ENCODE measurements at regions not wholly inside any gene's neighbourhood (a gene's known extent, or its start where the extent isn't known, plus 50 kb on each side); places are given as distances from the start of the nearest gene placed in this dataset.
A peak's percentile ranks its signal among the peaks of the same experiment; 100 is the strongest.

- H3K27ac ChIP-seq, result no peak overlapping the region
- no peak overlapping the region for H3K4me3 ChIP-seq
- ATAC-seq (peak in 2 of 8 donors; percentile 16), DNase-seq (no peak)
- no peaks in the 10 kb centered on the region for H3K36me3 ChIP-seq
- H3K4me1 ChIP-seq, result peaks cover 0 to 55% (median 24%) of the 10 kb centered on the region in 9 donors
- H3K9me3 ChIP-seq, result no peaks in the 10 kb centered on the region
- TF ChIP-seq CTCF (IDR thresholded peaks at IDR 0.05), result no peak
- WGBS, 2 donors, result 42 to 65% methylated on average over 6 to 8 of the region's 8 CpGs
- H3K27me3 ChIP-seq, result peaks cover 0 to 21% (median 0%) of the 10 kb centered on the region in 7 donors
- intact Hi-C loops (cut with DNase I), result loop anchor here in 1 of 10 donors (1.0 kb wide), 1 partner anchor 20 kb away; no protein-coding TSS in a partner anchor
These were observed 146.7 kb downstream of the PJA1 start for GRCh38 chrX:69018416-69019072.

DNA sequence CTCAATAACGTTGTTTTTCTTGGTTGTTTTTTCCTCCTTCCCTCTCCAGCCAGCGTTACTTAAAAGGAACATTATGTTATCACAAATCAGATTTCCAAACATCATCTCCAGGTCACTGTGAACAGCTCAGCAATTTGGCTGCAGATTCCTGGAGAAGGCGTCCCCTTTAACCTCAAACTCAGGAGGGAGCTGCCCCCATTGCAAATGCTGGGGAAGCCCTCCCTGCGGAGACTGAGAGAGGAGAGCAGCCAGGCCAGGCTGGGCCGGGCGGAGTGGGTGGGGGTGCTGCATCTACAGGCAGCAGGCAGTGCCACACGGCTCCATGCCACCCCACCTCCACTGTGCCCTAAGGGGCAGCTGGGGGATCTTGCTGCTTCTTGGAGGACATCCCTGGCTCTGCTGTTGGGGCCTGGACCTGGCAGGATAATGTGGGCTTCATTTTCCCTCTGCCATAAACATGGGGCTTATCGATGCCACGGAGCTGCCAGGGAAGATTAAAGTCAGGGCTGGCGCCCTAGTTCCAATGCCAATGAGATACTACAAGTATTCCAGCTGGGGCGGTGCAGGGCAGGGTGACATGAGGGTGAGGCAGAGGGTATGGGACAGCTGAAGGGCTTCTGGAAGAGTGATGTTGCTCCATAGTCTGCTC lies 148.8 kb downstream of the PJA1 start:
- peaks cover 0 to 54% (median 24%) of the 10 kb centered on the region in 9 donors for H3K4me1 ChIP-seq
- ATAC-seq (peak; percentile 65 to 92 (median 79)), DNase-seq (peak in 1 of 2 donors; percentile 28)
- H3K27ac ChIP-seq, result peak overlapping the region in 6 of 10 donors; percentile 34 to 42 (median 36)
- H3K4me3 ChIP-seq, result no peak overlapping the region
- no peak for TF ChIP-seq CTCF (IDR thresholded peaks at IDR 0.05)
- no peaks in the 10 kb centered on the region for H3K9me3 ChIP-seq
- intact Hi-C loops (cut with DNase I), result no loop called here
- no peaks in the 10 kb centered on the region for H3K36me3 ChIP-seq
- peaks cover 0 to 35% (median 0%) of the 10 kb centered on the region in 7 donors for H3K27me3 ChIP-seq
- 35 to 37% methylated on average over 11 of the region's 11 CpGs for WGBS, 2 donors

DNA sequence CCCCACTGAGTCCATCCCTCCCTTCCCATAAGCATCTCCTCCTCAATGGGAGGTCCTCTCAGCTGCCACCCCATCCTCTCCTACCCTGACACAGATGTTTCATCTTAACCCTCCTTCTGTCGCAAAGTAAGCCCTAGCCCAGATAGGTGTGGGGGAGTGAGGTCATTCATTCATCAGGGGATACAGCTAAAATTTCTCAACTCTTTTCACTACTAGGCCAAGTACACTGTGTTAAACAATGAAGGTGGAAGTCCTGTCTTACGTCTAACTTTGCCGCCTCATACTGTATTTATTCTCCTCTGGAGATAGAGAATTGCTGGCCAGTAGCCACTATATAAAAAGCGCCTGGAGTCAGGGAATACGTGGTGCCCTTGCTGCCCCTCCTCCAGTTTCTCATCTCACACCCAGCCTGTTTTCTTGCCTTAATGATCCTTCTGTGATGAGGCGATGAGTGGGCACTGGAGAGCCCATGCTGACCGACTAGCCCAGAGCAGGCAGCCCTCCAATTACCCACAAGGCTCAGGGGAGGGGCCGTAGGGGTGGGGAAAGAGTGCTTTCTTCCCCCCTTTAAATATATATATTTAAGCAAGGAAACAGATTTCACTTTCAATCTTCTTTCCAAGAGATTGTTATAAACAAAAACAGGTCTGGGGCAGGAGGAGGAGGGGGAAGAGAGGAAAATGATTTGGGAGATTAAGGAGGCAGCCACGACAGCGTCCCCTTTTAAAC lies 149.5 kb downstream of the PJA1 start:
- 29 to 33% methylated on average over 10 of the region's 10 CpGs for WGBS, 2 donors
- ATAC-seq, result peak in 5 of 8 donors; percentile 15 to 43 (median 28)
- Histone ChIP-seq H3K9me3 (peaks cover 0 to 4% (median 0%) of the 10 kb centered on the region in 11 donors), H3K4me1 (peaks cover 0 to 54% (median 24%) of the 10 kb centered on the region in 9 donors), H3K27ac (peak overlapping the region in 5 of 10 donors; percentile 34 to 42 (median 37)), H3K36me3 (no peaks in the 10 kb centered on the region), H3K27me3 (peaks cover 0 to 35% (median 0%) of the 10 kb centered on the region in 7 donors), H3K4me3 (no peak overlapping the region)
- DNase-seq, result no peak
- TF ChIP-seq CTCF (IDR thresholded peaks at IDR 0.05), result no peak
- intact Hi-C loops (cut with DNase I), result no loop called here

- Histone ChIP-seq H3K27ac (no peak overlapping the region), H3K9me3 (peaks cover 0 to 4% (median 0%) of the 10 kb centered on the region in 11 donors), H3K27me3 (peaks cover 0 to 41% (median 0%) of the 10 kb centered on the region in 7 donors), H3K36me3 (no peaks in the 10 kb centered on the region), H3K4me3 (no peak overlapping the region), H3K4me1 (peaks cover 0 to 54% (median 24%) of the 10 kb centered on the region in 9 donors)
- ATAC-seq (peak in 1 of 8 donors; percentile 5), DNase-seq (peak in 1 of 2 donors; percentile 14)
- WGBS, 2 donors, result 36 to 64% methylated on average over 5 to 7 of the region's 7 CpGs
- intact Hi-C loops (cut with DNase I), result no loop called here
- TF ChIP-seq CTCF (IDR thresholded peaks at IDR 0.05), result no peak
These were observed 150.1 kb downstream of the PJA1 start for GRCh38 chrX:69015156-69015555.

All from heart right ventricle (tissue), 16 donors.